ENCODE measurements at regions not wholly inside any gene's neighbourhood (a gene's known extent, or its start where the extent isn't known, plus 50 kb on each side); places are given as distances from the start of the nearest gene placed in this dataset.

DNA sequence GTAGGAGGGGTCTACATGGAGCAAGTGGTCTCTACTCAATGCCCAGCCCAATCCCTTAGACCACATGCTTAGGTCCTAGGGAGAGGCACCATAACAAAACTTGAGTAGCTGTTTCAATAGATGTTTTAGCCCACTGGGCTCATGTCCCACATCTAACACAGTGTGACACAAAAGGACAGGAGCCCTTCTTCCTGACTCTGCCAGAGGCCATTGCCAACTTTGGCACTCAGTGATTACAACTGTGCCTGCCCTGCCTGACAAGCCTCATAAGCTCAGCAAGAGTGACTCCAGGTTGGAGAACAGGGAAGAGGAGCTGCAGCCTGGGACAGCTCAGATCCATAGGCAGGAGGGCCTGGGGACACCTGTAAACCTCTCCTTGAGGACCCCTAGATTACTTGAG is 230.8 kb downstream of the ENC1 start:
- Histone ChIP-seq H3K9me3 (no peaks in the 10 kb centered on the region), H3K4me1 (peaks cover 26% of the 10 kb centered on the region), H3K27ac (peak overlapping the region in 1 of 2 donors; percentile 0), H3K36me3 (ENCODE audit: low read depth, missing control alignments) (no peaks in the 10 kb centered on the region), H3K27me3 (no peaks in the 10 kb centered on the region), H3K4me3 (no peak overlapping the region)
- no peak for DNase-seq
- TF ChIP-seq, protein P1, sequence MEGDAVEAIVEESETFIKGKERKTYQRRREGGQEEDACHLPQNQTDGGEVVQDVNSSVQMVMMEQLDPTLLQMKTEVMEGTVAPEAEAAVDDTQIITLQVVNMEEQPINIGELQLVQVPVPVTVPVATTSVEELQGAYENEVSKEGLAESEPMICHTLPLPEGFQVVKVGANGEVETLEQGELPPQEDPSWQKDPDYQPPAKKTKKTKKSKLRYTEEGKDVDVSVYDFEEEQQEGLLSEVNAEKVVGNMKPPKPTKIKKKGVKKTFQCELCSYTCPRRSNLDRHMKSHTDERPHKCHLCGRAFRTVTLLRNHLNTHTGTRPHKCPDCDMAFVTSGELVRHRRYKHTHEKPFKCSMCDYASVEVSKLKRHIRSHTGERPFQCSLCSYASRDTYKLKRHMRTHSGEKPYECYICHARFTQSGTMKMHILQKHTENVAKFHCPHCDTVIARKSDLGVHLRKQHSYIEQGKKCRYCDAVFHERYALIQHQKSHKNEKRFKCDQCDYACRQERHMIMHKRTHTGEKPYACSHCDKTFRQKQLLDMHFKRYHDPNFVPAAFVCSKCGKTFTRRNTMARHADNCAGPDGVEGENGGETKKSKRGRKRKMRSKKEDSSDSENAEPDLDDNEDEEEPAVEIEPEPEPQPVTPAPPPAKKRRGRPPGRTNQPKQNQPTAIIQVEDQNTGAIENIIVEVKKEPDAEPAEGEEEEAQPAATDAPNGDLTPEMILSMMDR (IDR thresholded peaks at IDR 0.05) = no peak
- no peak for TF ChIP-seq POLR2A (IDR thresholded peaks at IDR 0.05)
- intact Hi-C loops (cut with DNase I; ENCODE audit: low total_unique reads) = no loop called here

DNA sequence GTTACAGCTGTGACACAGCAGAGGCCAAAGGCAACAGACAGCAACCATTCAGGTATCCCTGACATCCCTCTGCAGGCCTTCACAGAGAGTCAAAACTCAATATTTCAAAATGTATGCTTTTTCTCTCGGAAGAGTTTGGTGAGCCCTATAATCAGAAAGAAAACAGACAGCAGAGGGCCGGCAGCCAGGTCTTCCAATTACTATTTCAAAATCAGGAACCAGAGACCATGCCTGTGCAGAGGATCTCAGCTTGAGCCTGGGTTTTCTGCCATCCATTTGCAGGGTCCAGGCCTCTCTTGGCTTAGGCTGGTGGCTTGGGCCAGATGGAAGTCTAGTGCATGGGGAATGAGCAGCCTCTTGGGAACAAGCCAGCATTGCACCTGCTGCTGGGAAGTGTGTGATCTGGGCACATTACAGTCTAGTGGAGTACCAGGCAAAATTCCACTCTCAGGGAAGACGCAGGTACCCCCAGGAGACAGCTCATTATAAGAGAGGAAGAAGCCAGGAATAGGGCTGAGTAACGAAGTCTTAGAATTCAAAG is 231.3 kb downstream of the ENC1 start:
- TF ChIP-seq, protein P1 (IDR thresholded peaks at IDR 0.05) = no peak
- no peak for TF ChIP-seq POLR2A (IDR thresholded peaks at IDR 0.05)
- intact Hi-C loops (cut with DNase I; ENCODE audit: low total_unique reads) = no loop called here
- H3K4me1 ChIP-seq = peaks cover 26% of the 10 kb centered on the region
- no peak overlapping the region for H3K27ac ChIP-seq
- no peak for DNase-seq
- no peak overlapping the region for H3K4me3 ChIP-seq
- no peaks in the 10 kb centered on the region for H3K9me3 ChIP-seq
- H3K27me3 ChIP-seq = no peaks in the 10 kb centered on the region
- H3K36me3 ChIP-seq (ENCODE audit: low read depth, missing control alignments) = no peaks in the 10 kb centered on the region
- 87 to 93% methylated on average over 4 of the region's 4 CpGs for WGBS, 2 donors

- TF ChIP-seq, protein P1 (IDR thresholded peaks at IDR 0.05) = no peak
- no peak for TF ChIP-seq POLR2A (IDR thresholded peaks at IDR 0.05)
- intact Hi-C loops (cut with DNase I; ENCODE audit: low total_unique reads) = no loop called here
- no peaks in the 10 kb centered on the region for H3K27me3 ChIP-seq
- H3K4me3 ChIP-seq = no peak overlapping the region
- H3K9me3 ChIP-seq = no peaks in the 10 kb centered on the region
- H3K4me1 ChIP-seq = peaks cover 19% of the 10 kb centered on the region
- 60 to 64% methylated on average over 7 of the region's 7 CpGs for WGBS, 2 donors
- no peak overlapping the region for H3K27ac ChIP-seq
- DNase-seq = no peak
- no peaks in the 10 kb centered on the region for H3K36me3 ChIP-seq (ENCODE audit: low read depth, missing control alignments)
Observed at GRCh38 chr5:74408150-74409043, 232.1 kb downstream of the ENC1 start.

DNA sequence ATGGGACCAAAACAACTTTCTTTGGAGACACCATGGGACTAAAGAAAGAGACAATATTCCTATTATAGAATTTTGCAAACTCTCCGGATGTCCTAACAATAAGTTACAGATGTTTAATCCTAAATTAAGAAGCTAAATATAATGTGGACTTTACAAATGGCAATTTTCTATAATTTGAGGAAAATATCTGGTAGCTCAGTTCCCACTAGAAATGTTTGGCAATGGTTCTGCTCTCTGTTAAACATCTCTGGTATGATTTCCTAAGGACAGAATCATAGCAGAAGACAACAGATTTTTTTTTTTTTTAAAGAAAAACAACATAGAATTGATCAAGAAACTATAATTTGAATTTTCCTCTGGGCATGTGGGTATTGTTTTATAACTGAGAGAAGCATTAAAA is 232.8 kb downstream of the ENC1 start:
- no peak for DNase-seq
- H3K36me3 ChIP-seq (ENCODE audit: low read depth, missing control alignments) = no peaks in the 10 kb centered on the region
- WGBS, 2 donors = 72 to 76% methylated on average over 1 of the region's 1 CpG
- no peaks in the 10 kb centered on the region for H3K27me3 ChIP-seq
- TF ChIP-seq POLR2A (IDR thresholded peaks at IDR 0.05) = no peak
- TF ChIP-seq, protein P1 (IDR thresholded peaks at IDR 0.05) = no peak
- no peak overlapping the region for H3K27ac ChIP-seq
- H3K9me3 ChIP-seq = no peaks in the 10 kb centered on the region
- intact Hi-C loops (cut with DNase I; ENCODE audit: low total_unique reads) = no loop called here
- no peak overlapping the region for H3K4me3 ChIP-seq
- peaks cover 20% of the 10 kb centered on the region for H3K4me1 ChIP-seq

All from testis (tissue), 2 donors.